ENCODE measurements at regions not wholly inside any gene's neighbourhood (a gene's known extent, or its start where the extent isn't known, plus 50 kb on each side); places are given as distances from the start of the nearest gene placed in this dataset.

- H3K9me3 Mint-ChIP-seq (ENCODE audit: unreplicated experiment) = peaks cover 2% of the 10 kb centered on the region
- H3K36me3 Mint-ChIP-seq (ENCODE audit: unreplicated experiment) = no peaks in the 10 kb centered on the region
- no peaks in the 10 kb centered on the region for H3K27me3 Mint-ChIP-seq (ENCODE audit: unreplicated experiment)
- no peaks in the 10 kb centered on the region for H3K4me1 Mint-ChIP-seq (ENCODE audit: low read depth, unreplicated experiment)
- DNase-seq = no peak
- TF ChIP-seq, protein P1, sequence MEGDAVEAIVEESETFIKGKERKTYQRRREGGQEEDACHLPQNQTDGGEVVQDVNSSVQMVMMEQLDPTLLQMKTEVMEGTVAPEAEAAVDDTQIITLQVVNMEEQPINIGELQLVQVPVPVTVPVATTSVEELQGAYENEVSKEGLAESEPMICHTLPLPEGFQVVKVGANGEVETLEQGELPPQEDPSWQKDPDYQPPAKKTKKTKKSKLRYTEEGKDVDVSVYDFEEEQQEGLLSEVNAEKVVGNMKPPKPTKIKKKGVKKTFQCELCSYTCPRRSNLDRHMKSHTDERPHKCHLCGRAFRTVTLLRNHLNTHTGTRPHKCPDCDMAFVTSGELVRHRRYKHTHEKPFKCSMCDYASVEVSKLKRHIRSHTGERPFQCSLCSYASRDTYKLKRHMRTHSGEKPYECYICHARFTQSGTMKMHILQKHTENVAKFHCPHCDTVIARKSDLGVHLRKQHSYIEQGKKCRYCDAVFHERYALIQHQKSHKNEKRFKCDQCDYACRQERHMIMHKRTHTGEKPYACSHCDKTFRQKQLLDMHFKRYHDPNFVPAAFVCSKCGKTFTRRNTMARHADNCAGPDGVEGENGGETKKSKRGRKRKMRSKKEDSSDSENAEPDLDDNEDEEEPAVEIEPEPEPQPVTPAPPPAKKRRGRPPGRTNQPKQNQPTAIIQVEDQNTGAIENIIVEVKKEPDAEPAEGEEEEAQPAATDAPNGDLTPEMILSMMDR (IDR thresholded peaks at IDR 0.05; ENCODE audit: partially characterized antibody, unreplicated experiment) = no peak
- H3K4me3 Mint-ChIP-seq (ENCODE audit: unreplicated experiment) = no peak overlapping the region
- no peak overlapping the region for H3K27ac Mint-ChIP-seq (ENCODE audit: unreplicated experiment)
These were observed 220.9 kb downstream of the SLC7A11 start for GRCh38 chr4:138021139-138021830.

DNA sequence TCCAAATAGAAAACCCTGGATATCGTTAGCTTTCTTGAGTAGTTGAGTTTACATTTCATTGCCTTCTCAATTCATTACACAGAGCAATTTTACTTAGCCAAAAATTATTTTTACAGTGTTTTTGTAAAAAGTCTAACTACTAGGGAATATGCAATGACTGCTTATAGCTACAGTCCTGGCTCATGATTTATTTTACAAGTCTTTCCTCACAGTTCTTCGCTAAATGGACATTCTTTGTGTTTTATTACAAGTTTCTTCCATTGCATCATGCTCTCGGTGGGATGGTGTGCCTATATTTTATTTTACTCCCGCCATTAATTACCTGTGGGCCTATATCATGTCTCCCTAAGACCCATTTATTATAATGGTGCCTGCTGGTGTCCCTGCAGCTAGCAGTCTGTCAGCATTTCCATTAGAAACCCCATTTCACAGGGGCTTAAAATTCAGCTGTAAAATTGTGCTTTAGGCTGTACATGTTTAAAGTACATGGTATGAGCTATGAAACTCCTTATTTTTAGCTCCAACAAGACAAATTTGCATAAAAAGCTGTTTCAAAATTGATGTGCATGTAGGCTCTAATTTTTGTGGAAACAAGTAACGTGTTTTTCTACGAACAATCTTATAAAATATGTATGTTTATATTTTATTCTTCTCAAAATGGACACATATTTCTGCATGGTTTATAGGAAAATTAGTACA, 227.4 kb downstream of the SLC7A11 start:
- TF ChIP-seq, protein P1 (IDR thresholded peaks at IDR 0.05; ENCODE audit: partially characterized antibody, unreplicated experiment) = no peak
- H3K9me3 Mint-ChIP-seq (ENCODE audit: unreplicated experiment) = peaks cover under 1% of the 10 kb centered on the region
- no peak for DNase-seq
- no peaks in the 10 kb centered on the region for H3K36me3 Mint-ChIP-seq (ENCODE audit: unreplicated experiment)
- H3K4me3 Mint-ChIP-seq (ENCODE audit: unreplicated experiment) = no peak overlapping the region
- H3K27me3 Mint-ChIP-seq (ENCODE audit: unreplicated experiment) = no peaks in the 10 kb centered on the region
- H3K27ac Mint-ChIP-seq (ENCODE audit: unreplicated experiment) = no peak overlapping the region
- H3K4me1 Mint-ChIP-seq (ENCODE audit: low read depth, unreplicated experiment) = no peaks in the 10 kb centered on the region

GRCh38 chr4:138013625-138014024, 228.5 kb downstream of the SLC7A11 start:
- TF ChIP-seq, protein P1 (IDR thresholded peaks at IDR 0.05; ENCODE audit: partially characterized antibody, unreplicated experiment) = no peak
- Mint-ChIP-seq H3K27me3 (ENCODE audit: unreplicated experiment) (peaks cover under 1% of the 10 kb centered on the region), H3K9me3 (ENCODE audit: unreplicated experiment) (no peaks in the 10 kb centered on the region), H3K36me3 (ENCODE audit: unreplicated experiment) (no peaks in the 10 kb centered on the region), H3K4me1 (ENCODE audit: low read depth, unreplicated experiment) (no peaks in the 10 kb centered on the region), H3K27ac (ENCODE audit: unreplicated experiment) (no peak overlapping the region), H3K4me3 (ENCODE audit: unreplicated experiment) (no peak overlapping the region)
- no peak for DNase-seq

- Mint-ChIP-seq H3K36me3 (ENCODE audit: unreplicated experiment) (no peaks in the 10 kb centered on the region), H3K4me3 (ENCODE audit: unreplicated experiment) (no peak overlapping the region), H3K9me3 (ENCODE audit: unreplicated experiment) (no peaks in the 10 kb centered on the region), H3K27me3 (ENCODE audit: unreplicated experiment) (peaks cover 2% of the 10 kb centered on the region), H3K27ac (ENCODE audit: unreplicated experiment) (no peak overlapping the region), H3K4me1 (ENCODE audit: low read depth, unreplicated experiment) (no peaks in the 10 kb centered on the region)
- TF ChIP-seq, protein P1 (IDR thresholded peaks at IDR 0.05; ENCODE audit: partially characterized antibody, unreplicated experiment) = no peak
- DNase-seq = no peak
These were observed 231.5 kb downstream of the SLC7A11 start for GRCh38 chr4:138010639-138011038.

DNA sequence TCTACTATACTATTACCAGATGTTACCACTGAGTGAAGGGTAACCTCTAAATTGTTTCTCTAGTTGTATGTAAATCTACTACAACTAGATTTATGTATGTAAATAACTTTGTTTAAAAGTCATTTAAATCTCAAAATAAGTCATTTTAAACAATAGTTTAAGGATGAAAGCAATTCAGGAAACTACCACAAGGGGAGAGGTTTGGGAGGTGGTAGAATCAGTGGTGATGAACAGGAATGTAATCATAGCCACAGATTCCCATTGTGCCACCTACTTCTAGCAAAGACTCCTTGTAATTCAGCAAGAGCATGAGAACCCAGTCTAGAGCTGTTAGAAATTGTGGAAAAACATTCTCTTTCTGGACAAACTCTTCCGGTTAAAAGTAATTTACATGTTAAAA, 234.6 kb downstream of the SLC7A11 start:
- Mint-ChIP-seq H3K4me1 (ENCODE audit: low read depth, unreplicated experiment) (no peaks in the 10 kb centered on the region), H3K36me3 (ENCODE audit: unreplicated experiment) (no peaks in the 10 kb centered on the region), H3K27ac (ENCODE audit: unreplicated experiment) (no peak overlapping the region), H3K4me3 (ENCODE audit: unreplicated experiment) (no peak overlapping the region), H3K27me3 (ENCODE audit: unreplicated experiment) (peaks cover 2% of the 10 kb centered on the region), H3K9me3 (ENCODE audit: unreplicated experiment) (no peaks in the 10 kb centered on the region)
- TF ChIP-seq, protein P1 (IDR thresholded peaks at IDR 0.05; ENCODE audit: partially characterized antibody, unreplicated experiment) = peak; percentile 54
- no peak for DNase-seq

Measured in glutamatergic neuron (in vitro differentiated cells).